G401.6 (cell line): ENCODE measurements at regions not wholly inside any gene's neighbourhood (a gene's known extent, or its start where the extent isn't known, plus 50 kb on each side); places are given as distances from the start of the nearest gene placed in this dataset.

Source experiments
- FAIRE-seq: peaks from 2 replicates; lab custom pipeline; 2012; peaks lifted over from hg19 to GRCh38; lab: Jason Lieb, UNC

DNA sequence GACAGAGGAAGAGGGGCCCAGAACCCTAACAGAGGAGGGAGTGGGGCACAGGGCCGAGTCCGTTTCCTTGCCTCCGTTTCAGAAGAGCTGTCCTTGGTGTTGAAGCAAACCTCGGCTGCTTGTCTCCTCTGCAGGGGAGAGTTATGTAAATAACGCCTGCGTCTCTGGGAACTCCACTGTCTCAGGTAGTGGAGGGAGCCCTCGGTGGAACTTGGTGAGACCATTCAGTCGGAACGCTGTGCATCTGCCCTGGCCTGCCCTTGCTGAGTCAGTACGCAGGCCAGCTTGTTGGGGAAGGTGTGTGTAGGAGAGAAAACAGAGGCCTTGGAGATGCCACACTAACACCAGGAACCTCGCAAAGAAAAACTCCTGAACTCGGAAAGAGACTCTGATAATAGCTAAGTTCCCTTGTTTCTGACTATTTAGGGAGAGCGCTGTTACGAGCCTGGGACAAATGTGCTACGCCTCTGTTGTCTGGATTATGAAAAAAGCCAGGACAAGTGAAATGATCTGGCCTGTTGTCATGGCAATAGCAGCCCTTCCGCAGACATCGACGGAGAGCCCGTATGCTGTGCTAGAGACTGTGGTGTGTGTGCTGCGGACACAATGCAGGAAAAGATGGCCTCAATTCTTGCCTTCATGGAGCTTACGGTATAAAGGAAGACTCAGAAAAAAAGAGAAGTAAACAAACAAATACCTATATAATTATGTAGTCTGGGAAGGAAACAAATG lies 94.6 kb upstream of the AKT3 start:
- FAIRE-seq = no peak

DNA sequence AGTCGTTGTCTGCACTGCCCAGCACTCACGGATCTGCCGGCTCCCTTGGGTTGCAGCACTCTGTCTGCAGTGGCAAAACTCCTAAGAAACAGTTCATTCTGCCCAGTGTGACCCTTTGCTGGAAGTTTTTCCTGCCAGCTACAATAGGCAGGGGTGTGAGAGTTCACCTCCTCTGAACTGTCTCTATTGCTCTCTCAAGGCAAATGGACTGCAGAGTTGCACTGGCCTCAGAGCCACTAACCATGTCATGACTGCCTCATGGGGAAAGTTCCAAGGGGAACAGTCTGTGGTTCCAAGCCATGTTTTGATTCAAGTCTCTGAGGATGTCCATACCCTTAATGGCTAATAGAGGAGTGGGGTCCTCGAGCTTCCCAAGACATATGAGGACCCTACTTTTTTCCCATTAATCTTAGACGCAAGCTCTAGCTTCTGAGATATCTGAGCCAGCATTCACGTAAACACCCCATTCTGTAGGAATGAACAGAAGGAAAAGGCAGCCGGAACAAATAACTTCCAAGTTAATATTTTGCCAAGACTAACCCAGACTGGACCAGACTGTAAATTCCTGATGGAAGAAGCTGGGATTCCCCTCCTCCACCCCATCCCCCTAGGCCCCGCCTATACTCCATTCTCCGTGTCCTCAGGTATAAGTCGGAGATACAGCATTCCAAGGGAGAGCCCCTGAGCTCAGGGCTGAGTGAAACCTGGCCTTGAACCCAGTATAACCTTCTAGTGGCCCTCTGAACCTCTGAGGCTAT lies 93.8 kb upstream of the AKT3 start:
- FAIRE-seq = no peak

DNA sequence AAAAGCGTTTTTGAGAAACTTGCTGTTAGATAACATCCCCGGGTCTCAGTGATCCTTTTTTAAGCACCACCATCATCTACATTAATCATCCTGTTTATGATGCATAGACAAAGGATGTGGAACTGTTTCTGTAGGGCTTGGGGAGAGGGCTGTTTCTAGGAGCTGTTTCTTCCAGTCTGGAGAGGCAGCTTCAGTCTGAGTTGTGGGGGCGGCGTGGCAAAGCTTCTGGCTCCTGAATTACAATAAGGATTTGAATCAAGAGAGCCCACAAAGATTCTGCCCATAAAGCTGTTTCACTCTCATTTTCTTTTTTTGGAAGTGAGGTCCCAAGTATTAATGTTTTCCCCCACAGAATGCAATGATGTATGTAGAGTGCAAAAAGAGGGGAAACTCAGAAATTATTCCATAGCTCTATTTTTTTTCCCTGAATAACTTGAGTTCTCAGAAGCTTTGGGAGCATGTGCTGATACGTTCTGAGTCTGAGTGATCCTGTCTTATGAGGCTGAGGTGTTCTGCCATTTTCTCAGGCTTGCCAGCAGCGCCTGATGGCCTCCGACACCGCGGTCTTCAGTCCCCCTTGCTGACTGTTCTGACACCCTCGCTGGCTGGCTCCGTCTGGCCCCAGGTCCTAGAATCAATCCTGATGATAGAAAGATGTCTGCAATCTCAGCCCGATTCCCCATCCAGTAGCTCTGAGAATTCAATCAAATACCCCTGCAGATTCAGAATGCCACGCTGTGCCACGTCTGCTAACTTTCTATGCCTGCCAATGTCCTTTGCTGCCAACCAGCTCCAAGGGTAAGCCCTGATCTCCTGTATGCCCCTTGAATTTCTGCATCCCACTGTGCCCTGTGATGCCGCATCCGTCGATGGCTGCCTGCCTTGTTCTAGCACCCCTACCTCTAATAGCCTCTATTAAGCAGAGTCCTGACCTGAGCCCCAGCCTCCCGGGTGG lies 92.4 kb upstream of the AKT3 start:
- no peak for FAIRE-seq

DNA sequence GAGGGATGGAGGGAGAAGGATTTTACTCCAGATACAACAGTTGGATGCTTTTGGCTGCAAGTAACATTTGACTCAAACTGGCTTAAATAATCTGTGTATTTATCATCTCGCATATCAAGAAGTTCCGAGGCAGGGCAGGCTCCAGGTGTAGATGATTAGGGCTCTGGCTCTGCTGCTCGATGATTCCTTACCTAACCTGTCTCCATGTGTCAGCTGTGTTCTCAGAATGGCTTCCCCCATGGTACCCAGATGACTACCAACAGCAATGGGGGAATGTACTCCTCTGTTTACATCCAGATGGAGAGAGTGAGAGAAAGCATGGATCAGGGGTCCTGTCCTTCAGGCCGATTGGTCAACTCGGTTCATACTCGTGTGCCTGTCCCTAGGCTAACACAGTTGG lies 90.4 kb upstream of the AKT3 start:
- FAIRE-seq = no peak

DNA sequence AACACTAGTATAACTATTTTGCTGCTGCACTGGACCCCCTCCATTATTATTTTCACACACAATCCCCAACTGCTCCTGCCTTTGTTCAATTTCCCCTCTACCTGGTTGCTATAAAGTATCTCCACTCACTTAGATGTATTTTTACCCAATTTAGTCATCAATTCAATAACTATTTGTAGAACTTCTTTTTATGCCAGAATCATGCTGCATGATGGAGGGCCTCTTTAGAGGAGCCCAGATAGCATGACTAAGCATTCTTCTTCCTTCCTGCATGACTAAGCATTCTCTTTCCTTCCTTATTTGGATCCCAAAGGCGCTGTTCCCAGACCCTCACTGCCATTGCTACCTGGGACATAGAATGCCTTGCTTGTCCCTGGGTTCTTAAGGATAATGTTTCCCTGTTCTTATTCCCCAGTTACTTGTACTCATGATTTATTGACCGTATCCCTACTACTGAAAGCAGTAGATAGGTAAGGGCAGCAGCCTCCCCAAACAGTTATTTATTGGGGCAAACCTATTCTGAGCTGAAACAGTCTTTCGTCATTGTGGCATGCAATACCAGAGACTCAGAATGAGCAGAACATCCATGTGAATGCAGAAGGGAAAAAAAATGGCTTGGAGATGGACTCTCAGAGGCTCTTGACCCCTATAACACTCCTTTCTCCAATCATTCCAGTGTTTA lies 89.3 kb upstream of the AKT3 start:
- FAIRE-seq = no peak

DNA sequence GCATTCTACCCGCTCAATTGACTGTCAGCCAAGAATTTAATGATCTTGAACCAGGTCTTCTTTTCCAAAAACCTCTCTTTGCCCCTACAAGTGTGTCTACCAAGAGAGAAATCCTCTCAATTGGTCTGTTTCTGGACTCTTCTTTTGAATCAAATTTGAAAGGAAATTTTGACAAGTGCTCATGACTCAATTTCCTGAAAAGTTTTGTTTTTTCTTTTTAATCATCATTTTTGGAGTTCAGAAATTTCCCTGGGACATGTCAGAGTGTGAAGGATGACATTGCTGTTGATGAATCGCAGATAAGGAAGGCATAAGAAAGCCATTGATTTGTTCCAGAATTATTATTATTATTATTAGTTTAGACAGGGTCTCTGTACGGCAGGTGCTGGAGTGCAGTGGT lies 88.2 kb upstream of the AKT3 start:
- no peak for FAIRE-seq

DNA sequence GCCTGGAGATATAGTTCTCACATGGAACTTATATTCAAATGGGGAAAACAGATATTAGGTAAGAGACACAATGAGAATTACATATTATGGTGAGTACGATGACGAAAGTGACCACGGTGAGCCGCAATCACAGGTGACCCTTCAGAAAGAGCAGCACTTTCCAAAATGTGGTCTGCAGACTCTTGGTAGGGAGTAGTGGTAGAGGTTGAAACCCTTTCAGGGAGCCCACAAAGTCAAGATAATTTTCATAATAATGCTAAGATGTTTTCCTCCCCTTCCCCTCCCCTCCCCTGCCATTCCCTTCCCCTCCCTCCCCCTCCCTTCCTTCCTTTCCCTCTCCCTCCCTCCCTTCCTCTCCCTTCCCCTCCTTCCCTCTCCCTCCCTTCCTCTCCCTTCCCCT lies 83.5 kb upstream of the AKT3 start:
- FAIRE-seq = no peak

DNA sequence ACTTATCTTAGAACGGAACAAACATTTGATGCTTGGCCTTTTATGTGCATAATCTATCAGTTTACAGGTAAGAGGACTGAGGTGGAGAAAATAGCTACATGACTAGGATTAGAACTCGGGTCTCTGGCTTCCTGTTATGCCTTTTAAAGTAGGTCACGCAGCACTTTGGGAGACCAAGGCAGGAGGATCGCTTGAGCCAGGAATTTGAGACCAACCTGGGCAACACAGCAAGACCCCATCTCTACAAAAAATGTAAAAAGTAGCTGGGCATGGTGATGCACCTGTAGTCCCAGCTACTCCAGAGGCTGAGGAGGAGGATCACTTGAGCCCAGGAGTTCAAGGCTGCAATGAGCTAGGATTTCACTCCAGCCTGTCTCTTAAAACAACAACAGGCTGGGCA lies 81.9 kb upstream of the AKT3 start:
- no peak for FAIRE-seq

DNA sequence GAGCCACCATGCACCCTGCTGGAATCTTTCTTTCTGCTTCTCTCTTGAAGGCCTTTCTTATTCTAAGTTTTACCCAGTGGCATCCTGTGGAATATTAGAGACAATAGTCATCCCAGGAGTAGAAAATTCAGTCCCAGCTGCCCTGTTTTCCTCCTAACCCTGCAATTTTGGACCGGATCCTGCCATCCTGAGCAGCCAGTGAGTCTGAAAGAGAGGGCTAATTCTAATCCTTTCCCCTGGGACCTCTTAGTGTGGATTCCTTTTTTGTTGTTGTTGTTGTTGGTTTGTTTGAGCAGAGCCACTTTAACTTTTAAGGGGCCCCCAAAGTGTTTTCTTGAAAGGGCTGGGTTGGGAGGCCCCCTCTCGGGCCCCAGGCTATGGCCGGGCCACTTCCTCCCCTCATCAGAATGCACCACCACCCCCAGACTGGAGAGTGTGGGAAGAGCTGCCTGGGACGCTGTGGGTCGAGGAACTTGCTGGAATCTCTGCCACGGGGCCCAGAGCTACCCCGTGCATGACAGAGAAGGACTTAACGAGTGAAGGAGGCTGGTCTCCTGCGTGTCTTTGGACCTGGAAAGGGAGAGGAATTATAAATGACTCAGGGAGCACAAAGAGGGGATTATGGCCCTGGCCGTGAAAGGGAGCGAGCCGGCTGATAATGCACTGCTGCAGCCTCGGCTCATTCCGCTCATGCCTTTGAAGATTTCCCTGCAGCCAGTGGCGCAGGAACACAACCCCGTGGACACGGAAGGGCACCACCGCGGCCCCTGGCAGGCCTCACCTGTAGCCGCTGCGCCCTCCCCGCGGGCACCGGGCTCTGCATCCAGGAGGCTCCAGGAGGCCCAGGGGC lies 81.0 kb upstream of the AKT3 start:
- peak; percentile 99 for FAIRE-seq

DNA sequence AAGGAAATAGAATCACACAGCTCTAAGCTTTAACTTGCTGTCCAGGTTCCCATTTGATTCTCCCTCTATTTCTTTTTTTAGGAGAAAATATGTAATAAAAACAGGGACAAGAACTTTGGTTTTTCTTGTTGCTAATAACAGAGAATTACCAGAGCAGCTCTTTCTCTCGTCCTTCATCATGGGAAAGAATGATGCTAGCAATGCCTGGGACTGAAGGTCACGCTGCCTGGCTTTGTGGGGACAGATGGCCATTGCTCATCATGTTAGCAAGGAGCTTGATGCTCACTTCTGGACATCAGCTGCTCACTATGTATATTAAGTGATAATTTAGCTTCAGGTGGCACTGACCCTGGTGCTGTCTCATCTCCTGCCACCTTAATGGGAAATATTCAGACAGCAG lies 77.3 kb upstream of the AKT3 start:
- no peak for FAIRE-seq

DNA sequence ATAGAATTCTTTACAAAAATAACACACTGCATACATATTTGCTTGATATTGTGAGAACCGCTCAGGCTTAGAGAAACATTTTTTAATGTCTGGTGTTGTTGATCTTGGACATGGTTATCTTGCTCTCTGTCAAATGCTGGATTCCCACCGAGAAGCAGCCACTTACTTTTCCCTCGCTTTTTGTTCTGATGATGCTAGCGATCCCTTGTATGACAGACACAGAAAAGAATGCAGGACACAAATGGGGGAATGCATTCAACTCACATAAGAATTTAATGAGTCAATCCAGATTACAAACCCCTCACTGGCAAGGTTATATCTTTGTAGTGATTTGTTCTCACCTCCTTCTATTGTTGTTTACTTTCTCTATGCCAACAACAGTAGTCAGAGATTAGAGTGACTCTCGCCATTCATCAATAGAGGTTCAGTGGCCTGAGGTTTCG lies 76.8 kb upstream of the AKT3 start:
- FAIRE-seq = peak; percentile 100

DNA sequence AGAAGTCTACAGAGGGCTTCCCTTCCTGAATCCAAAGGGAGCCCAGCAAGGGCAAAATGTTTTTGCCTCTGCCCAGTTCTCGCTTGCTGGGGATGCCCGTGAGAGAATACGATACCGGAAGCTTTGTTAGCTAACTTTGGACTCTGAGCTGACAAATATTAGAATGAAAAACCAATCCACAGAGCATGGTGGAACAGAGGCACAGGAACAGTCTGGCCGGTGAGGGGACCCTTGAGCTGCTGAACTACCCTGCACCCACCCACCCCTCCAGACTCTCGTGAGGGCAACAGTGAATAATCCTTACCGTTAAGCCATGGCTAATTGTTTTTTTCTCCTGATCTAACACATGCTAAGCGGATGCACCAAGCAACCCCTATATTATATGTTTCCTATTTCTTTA lies 76.3 kb upstream of the AKT3 start:
- no peak for FAIRE-seq

DNA sequence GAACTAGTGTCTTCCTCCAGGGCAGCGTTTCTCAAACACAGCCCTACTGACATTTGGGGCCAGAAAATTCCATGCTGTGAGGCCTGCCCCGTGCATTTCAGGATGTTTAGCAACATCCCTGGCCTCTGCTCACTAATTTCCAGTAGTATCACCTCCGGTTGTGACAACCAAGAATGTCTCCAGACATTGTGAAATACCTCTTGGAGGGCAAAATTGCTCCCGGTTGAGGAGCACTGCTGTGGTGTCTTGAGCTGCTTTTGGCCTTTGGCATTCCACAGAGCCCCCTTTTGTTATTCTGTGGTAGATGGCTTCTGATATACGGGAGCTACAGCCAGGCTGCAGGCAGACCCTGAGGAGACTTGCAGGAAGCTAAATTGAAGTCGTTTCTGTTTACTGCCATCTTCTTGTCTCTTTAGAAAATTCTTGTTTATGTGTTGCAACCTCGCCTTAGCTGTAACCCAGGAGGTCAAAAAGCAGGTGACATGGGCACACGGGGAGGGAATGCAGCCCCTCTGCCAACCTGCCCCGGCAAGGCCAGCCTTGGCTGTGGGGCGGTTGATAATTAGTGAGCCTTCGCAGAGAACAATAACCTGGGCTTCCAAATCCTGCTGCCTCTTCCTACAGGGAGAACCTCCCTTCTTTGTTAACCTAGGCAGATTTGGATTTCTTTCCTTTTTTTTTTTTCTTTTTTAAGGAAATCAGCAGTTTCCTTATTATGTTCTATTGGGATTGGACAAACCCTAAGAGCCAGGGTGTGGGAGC lies 74.7 kb upstream of the AKT3 start:
- FAIRE-seq = peak; percentile 95

DNA sequence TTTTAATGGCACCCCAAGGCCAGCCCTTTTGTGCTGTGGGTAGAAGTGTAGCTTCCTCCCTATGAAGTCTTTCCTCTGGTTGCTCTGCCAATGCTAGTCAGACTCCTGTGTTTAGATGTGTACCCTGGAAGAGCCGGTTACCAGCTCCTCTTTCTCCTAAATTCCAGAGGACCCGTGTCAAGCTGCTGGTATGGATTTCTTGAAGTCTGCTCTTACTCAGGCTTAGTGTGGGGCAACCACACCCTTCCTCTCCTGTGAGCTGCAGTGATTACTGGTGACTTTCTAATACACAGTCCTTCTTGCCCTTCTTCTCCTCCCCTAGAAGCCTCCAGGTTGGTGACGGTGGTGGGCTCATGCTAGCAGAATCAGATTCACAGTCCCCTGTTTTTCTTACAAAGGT lies 74.1 kb upstream of the AKT3 start:
- FAIRE-seq = no peak

DNA sequence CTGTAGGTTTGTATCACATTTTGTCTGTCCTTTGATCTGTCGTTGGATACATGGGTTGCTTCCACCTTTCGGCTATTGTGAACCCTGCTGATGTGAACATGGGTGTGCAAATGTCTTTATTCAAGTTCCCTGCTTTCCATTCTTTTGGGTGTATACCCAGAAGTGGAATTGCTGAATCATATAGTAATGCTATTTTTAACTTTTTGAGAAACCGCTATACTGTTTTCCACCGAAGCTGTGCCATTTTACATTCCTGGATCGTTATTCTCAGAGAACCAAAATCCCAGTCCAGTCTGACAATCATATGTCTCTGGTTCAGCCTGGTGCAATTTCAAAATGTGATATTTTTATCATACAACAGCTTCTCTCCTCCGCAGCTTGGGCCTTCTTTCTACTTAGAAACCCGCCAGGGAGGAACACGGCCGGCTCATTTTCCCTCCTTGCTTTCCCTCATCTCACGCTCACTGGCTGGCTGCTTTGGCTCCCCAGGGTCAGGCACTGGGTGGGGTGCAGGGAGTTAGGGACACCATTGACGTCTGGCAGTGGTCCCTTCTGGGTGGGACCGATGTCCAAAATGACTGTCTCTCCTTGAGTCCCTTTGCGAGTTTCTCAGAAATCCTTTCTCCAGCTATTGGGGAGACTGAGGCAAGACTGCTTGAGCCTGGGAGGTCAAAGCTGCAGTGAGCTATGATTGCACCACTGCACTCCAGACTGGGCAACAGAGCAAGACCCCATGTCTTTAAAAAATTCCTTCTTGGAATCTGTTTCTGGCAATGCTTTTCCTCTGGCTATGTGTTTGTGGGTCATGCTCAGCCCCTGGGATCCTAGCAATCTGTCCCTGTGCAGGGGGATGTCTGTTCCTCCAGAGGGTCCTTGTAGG lies 73.5 kb upstream of the AKT3 start:
- no peak for FAIRE-seq

DNA sequence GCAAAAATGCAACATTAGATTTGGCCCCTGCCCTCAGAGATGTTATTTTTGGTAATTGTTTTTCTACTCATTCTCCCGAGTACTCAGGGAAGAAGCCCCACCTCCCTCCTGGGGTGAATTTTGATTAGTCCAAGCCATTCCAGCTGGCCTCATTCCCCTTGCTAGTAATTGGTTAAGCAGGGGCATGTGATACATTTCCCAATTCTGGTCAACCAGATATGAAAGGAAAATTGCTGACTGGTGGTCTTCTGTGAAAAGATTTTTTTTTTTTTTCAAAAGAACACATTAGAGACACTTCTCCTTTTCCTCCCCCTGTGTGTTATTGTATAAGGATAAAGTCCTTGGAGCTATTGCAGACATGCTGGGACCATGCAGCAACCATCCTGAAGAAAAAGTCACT lies 71.1 kb upstream of the AKT3 start:
- FAIRE-seq = peak; percentile 99

DNA sequence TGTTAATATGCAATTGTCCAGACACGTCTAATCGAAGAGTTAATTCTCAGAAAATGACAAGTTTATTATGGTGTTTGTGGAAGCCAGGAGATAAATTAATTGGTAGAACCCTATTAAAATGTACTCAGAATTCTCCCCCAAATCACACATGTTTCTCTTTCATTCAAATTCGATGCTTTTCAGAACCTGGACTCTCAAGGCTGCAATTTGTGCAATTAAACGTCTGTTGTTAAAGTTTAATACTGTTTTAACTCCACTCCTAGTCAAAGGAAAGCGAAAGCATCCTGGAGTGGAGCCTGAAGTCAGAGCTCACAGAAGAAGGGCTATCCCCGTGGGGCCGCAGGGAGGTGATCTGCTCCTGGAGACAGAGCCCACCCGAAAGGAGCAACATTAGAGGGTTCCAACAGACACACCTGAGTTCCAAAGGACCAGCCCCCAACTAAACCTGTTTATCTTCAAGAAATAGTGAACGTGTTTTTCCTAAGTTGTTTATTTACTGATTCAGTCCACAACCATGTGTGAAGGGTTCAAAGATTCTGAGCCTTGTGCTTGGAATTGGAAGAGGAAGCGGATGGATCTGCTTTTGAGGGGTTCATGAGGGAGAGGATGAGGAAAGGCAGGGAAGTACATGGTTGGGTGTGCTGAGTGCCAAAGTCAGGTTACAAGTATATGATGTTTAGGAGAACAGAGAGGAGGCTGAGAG lies 68.0 kb upstream of the AKT3 start:
- FAIRE-seq = no peak

DNA sequence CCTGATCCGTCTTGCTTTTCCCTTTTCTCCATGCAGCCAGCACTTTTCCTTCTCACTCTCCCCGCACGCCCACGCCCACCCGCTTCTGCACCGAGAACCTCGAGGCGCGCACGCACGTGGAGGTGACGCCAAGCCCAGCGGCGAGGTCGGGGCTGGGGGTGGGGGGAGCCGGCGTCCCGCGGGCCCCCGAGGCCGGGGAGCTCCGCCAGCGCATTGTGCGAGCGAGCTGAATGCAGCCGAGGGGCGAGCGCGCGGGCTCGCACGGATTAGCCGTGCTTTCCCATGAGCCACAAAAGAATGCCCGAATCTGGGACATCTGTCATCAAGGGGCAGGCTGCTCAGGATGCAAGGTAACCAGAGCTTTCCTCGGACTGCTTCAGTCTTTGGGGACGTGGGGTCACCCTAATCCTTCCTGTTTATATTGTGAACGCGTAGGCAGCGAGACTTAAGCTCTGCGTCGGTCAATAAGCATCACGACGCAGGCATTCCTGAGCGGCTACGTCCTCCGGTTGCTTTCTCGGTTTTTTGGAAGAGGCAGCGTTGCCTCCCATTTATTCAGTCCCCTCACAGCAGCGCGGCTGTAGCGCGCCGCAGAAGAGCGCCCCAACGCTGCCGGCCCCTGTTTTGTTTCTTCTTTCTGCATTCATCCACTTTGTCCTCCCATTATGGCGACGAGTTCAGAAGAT lies 67.3 kb upstream of the AKT3 start:
- FAIRE-seq = peak; percentile 97
